ENCODE measurements at regions not wholly inside any gene's neighbourhood (a gene's known extent, or its start where the extent isn't known, plus 50 kb on each side); places are given as distances from the start of the nearest gene placed in this dataset.
"Not testable (repeated sequence)": the region's sequence is repeated elsewhere in the genome, so short reads cannot be mapped to it uniquely, and the experiment has no call there.

GRCh38 chr12:25615119-25615518 lies 62.0 kb upstream of the LMNTD1 start:
- no peaks in the 10 kb centered on the region for H3K9me3 Mint-ChIP-seq
- H3K4me3 Mint-ChIP-seq, result no peak overlapping the region
- H3K36me3 Mint-ChIP-seq (ENCODE audit: insufficient read depth), result no peaks in the 10 kb centered on the region
- H3K4me1 Mint-ChIP-seq (ENCODE audit: low read depth), result no peaks in the 10 kb centered on the region
- ATAC-seq, result no peak
- no peak for DNase-seq
- H3K27me3 Mint-ChIP-seq (ENCODE audit: low read depth), result peaks cover 2% of the 10 kb centered on the region

GRCh38 chr12:25616286-25616685 lies 63.2 kb upstream of the LMNTD1 start:
- no peaks in the 10 kb centered on the region for H3K4me1 Mint-ChIP-seq (ENCODE audit: low read depth)
- no peaks in the 10 kb centered on the region for H3K36me3 Mint-ChIP-seq (ENCODE audit: insufficient read depth)
- no peak overlapping the region for H3K4me3 Mint-ChIP-seq
- no peaks in the 10 kb centered on the region for H3K9me3 Mint-ChIP-seq
- H3K27me3 Mint-ChIP-seq (ENCODE audit: low read depth), result peaks cover 2% of the 10 kb centered on the region
- ATAC-seq (no peak), DNase-seq (no peak)

- H3K27me3 Mint-ChIP-seq (ENCODE audit: low read depth), result no peaks in the 10 kb centered on the region
These were observed 64.9 kb upstream of the LMNTD1 start for GRCh38 chr12:25617991-25618390.

GRCh38 chr12:25623816-25624215 lies 70.7 kb upstream of the LMNTD1 start:
- H3K4me1 Mint-ChIP-seq (ENCODE audit: low read depth), result no peaks in the 10 kb centered on the region
- no peak overlapping the region for H3K4me3 Mint-ChIP-seq
- no peak for ATAC-seq
- no peak for DNase-seq
- no peaks in the 10 kb centered on the region for H3K9me3 Mint-ChIP-seq
- H3K27me3 Mint-ChIP-seq (ENCODE audit: low read depth), result no peaks in the 10 kb centered on the region
- no peaks in the 10 kb centered on the region for H3K36me3 Mint-ChIP-seq (ENCODE audit: insufficient read depth)

More at GRCh38 chr12:25617991-25618390, 64.9 kb upstream of the LMNTD1 start:
- H3K4me1 Mint-ChIP-seq (ENCODE audit: low read depth), result no peaks in the 10 kb centered on the region
- ATAC-seq (no peak), DNase-seq (no peak)
- no peaks in the 10 kb centered on the region for H3K9me3 Mint-ChIP-seq
- no peak overlapping the region for H3K4me3 Mint-ChIP-seq
- H3K36me3 Mint-ChIP-seq (ENCODE audit: insufficient read depth), result no peaks in the 10 kb centered on the region

- Mint-ChIP-seq H3K4me1 (ENCODE audit: low read depth) (no peaks in the 10 kb centered on the region), H3K9me3 (no peaks in the 10 kb centered on the region), H3K4me3 (no peak overlapping the region), H3K27me3 (ENCODE audit: low read depth) (no peaks in the 10 kb centered on the region), H3K36me3 (ENCODE audit: insufficient read depth) (no peaks in the 10 kb centered on the region)
- no peak for ATAC-seq
- DNase-seq, result no peak
These were observed 72.1 kb upstream of the LMNTD1 start for GRCh38 chr12:25625146-25625545.

GRCh38 chr12:25629341-25629740 lies 76.3 kb upstream of the LMNTD1 start:
- Mint-ChIP-seq H3K4me3 (no peak overlapping the region), H3K27me3 (ENCODE audit: low read depth) (no peaks in the 10 kb centered on the region), H3K4me1 (ENCODE audit: low read depth) (peaks cover 13% of the 10 kb centered on the region), H3K36me3 (ENCODE audit: insufficient read depth) (no peaks in the 10 kb centered on the region), H3K9me3 (no peaks in the 10 kb centered on the region)
- no peak for ATAC-seq
- DNase-seq, result no peak

- H3K36me3 Mint-ChIP-seq (ENCODE audit: insufficient read depth); H3K9me3 Mint-ChIP-seq; ATAC-seq: not testable (repeated sequence)
These were observed 77.8 kb upstream of the LMNTD1 start for GRCh38 chr12:25630735-25631515.

GRCh38 chr12:25633149-25633548 lies 80.1 kb upstream of the LMNTD1 start:
- not testable (repeated sequence) for ATAC-seq; H3K36me3 Mint-ChIP-seq (ENCODE audit: insufficient read depth); H3K27me3 Mint-ChIP-seq (ENCODE audit: low read depth); DNase-seq; H3K4me3 Mint-ChIP-seq
- peaks cover 13% of the 10 kb centered on the region for H3K4me1 Mint-ChIP-seq (ENCODE audit: low read depth)
- peaks cover 17% of the 10 kb centered on the region for H3K9me3 Mint-ChIP-seq

More at GRCh38 chr12:25630735-25631515, 77.8 kb upstream of the LMNTD1 start:
- DNase-seq; H3K27me3 Mint-ChIP-seq (ENCODE audit: low read depth); H3K4me3 Mint-ChIP-seq: not testable (repeated sequence)
- peaks cover 13% of the 10 kb centered on the region for H3K4me1 Mint-ChIP-seq (ENCODE audit: low read depth)

- Mint-ChIP-seq H3K9me3 (peaks cover 20% of the 10 kb centered on the region), H3K27me3 (ENCODE audit: low read depth) (no peaks in the 10 kb centered on the region), H3K36me3 (ENCODE audit: insufficient read depth) (no peaks in the 10 kb centered on the region), H3K4me1 (ENCODE audit: low read depth) (peaks cover 11% of the 10 kb centered on the region), H3K4me3 (no peak overlapping the region)
- DNase-seq (no peak), ATAC-seq (no peak)
These were observed 84.7 kb upstream of the LMNTD1 start for GRCh38 chr12:25637752-25638151.

- DNase-seq (no peak), ATAC-seq (no peak)
- no peak overlapping the region for H3K4me3 Mint-ChIP-seq
- H3K4me1 Mint-ChIP-seq (ENCODE audit: low read depth), result no peaks in the 10 kb centered on the region
- H3K36me3 Mint-ChIP-seq (ENCODE audit: insufficient read depth), result no peaks in the 10 kb centered on the region
- H3K27me3 Mint-ChIP-seq (ENCODE audit: low read depth), result no peaks in the 10 kb centered on the region
- peaks cover 20% of the 10 kb centered on the region for H3K9me3 Mint-ChIP-seq
These were observed 86.3 kb upstream of the LMNTD1 start for GRCh38 chr12:25639406-25639805.

GRCh38 chr12:25644979-25645378 lies 91.9 kb upstream of the LMNTD1 start:
- H3K4me3 Mint-ChIP-seq, result no peak overlapping the region
- peaks cover under 1% of the 10 kb centered on the region for H3K9me3 Mint-ChIP-seq
- ATAC-seq (no peak), DNase-seq (no peak)
- no peaks in the 10 kb centered on the region for H3K4me1 Mint-ChIP-seq (ENCODE audit: low read depth)
- no peaks in the 10 kb centered on the region for H3K27me3 Mint-ChIP-seq (ENCODE audit: low read depth)
- H3K36me3 Mint-ChIP-seq (ENCODE audit: insufficient read depth), result no peaks in the 10 kb centered on the region

- no peaks in the 10 kb centered on the region for H3K36me3 Mint-ChIP-seq (ENCODE audit: insufficient read depth)
- DNase-seq, result no peak
- no peaks in the 10 kb centered on the region for H3K27me3 Mint-ChIP-seq (ENCODE audit: low read depth)
- H3K4me3 Mint-ChIP-seq, result no peak overlapping the region
- no peak for ATAC-seq
- H3K9me3 Mint-ChIP-seq, result no peaks in the 10 kb centered on the region
- H3K4me1 Mint-ChIP-seq (ENCODE audit: low read depth), result no peaks in the 10 kb centered on the region
These were observed 92.3 kb upstream of the LMNTD1 start for GRCh38 chr12:25645427-25645826.

GRCh38 chr12:25651931-25652330 lies 98.8 kb upstream of the LMNTD1 start:
- DNase-seq, result no peak
- H3K36me3 Mint-ChIP-seq (ENCODE audit: insufficient read depth), result no peaks in the 10 kb centered on the region
- no peaks in the 10 kb centered on the region for H3K27me3 Mint-ChIP-seq (ENCODE audit: low read depth)
- H3K4me3 Mint-ChIP-seq, result no peak overlapping the region
- no peak for ATAC-seq
- no peaks in the 10 kb centered on the region for H3K9me3 Mint-ChIP-seq
- no peaks in the 10 kb centered on the region for H3K4me1 Mint-ChIP-seq (ENCODE audit: low read depth)

- no peaks in the 10 kb centered on the region for H3K27me3 Mint-ChIP-seq (ENCODE audit: low read depth)
- H3K4me1 Mint-ChIP-seq (ENCODE audit: low read depth), result no peaks in the 10 kb centered on the region
- no peaks in the 10 kb centered on the region for H3K9me3 Mint-ChIP-seq
- DNase-seq (no peak), ATAC-seq (no peak)
- no peak overlapping the region for H3K4me3 Mint-ChIP-seq
- H3K36me3 Mint-ChIP-seq (ENCODE audit: insufficient read depth), result no peaks in the 10 kb centered on the region
These were observed 99.3 kb upstream of the LMNTD1 start for GRCh38 chr12:25652371-25652770.

GRCh38 chr12:25653487-25654175 lies 100.5 kb upstream of the LMNTD1 start:
- H3K36me3 Mint-ChIP-seq (ENCODE audit: insufficient read depth), result no peaks in the 10 kb centered on the region
- H3K4me1 Mint-ChIP-seq (ENCODE audit: low read depth), result no peaks in the 10 kb centered on the region
- H3K9me3 Mint-ChIP-seq, result no peaks in the 10 kb centered on the region
- no peak for ATAC-seq
- no peak overlapping the region for H3K4me3 Mint-ChIP-seq
- no peak for DNase-seq
- no peaks in the 10 kb centered on the region for H3K27me3 Mint-ChIP-seq (ENCODE audit: low read depth)
